ENCODE measurements at regions not wholly inside any gene's neighbourhood (a gene's known extent, or its start where the extent isn't known, plus 50 kb on each side); places are given as distances from the start of the nearest gene placed in this dataset.

- TF ChIP-seq CTCF (conservative IDR thresholded peaks at IDR 0.05) = no peak
- H3K79me2 ChIP-seq (ENCODE audit: insufficient read depth, low read length) = no peaks in the 10 kb centered on the region
- H3K79me1 ChIP-seq (ENCODE audit: insufficient read depth, low read depth, low read length, poor library complexity, severe bottlenecking) = no peaks in the 10 kb centered on the region
- Mint-ChIP-seq H3K4me1 (peaks cover 8 to 12% of the 10 kb centered on the region in 2 experiments; a peak in 3 of 4 replicates), H3K36me3 (ENCODE audit: insufficient read depth in 1 of 3, low read depth in 3 of 3) (no peaks in the 10 kb centered on the region), H3K27me3 (ENCODE audit: low read depth) (peaks cover 29% of the 10 kb centered on the region), H3K9me3 (no peaks in the 10 kb centered on the region), H3K27ac (no peak overlapping the region), H3K4me3 (no peak overlapping the region)
- no peak overlapping the region for H2BK15ac ChIP-seq (ENCODE audit: low read depth, low read length)
- H3K9ac ChIP-seq (ENCODE audit: extremely low read depth, insufficient read length, low read length) = no peak overlapping the region
- no peaks in the 10 kb centered on the region for H4K20me1 ChIP-seq (ENCODE audit: control insufficient read depth, insufficient read depth, insufficient read length)
- H2BK20ac ChIP-seq (ENCODE audit: low read depth, low read length, poor library complexity, severe bottlenecking) = no peak overlapping the region
- no peak overlapping the region for H3K56ac ChIP-seq (ENCODE audit: insufficient read length, low read depth, low read length)
- H4K91ac ChIP-seq (ENCODE audit: insufficient read length, low read depth, low read length) = no peak overlapping the region
- H3K23me2 ChIP-seq (ENCODE audit: insufficient read length, low read depth, low read length, poor library complexity, severe bottlenecking) = no peaks in the 10 kb centered on the region
- no peak overlapping the region for H2AFZ ChIP-seq (ENCODE audit: low read length)
- no peak overlapping the region for H3K14ac ChIP-seq (ENCODE audit: insufficient read depth, low read length)
- H3K23ac ChIP-seq (ENCODE audit: insufficient read length, low read depth, low read length) = no peak overlapping the region
- no peaks in the 10 kb centered on the region for H3K9me3 ChIP-seq (ENCODE audit: control insufficient read depth, low read depth, low read length)
- no CpG with 5 or more reads among the region's 3 CpGs for WGBS (ENCODE audit: extremely low coverage, insufficient read length, low lambda C conversion rate)
- H3K27ac ChIP-seq (ENCODE audit: insufficient read length, low read depth, low read length) = no peak overlapping the region
- H3K4me1 ChIP-seq (ENCODE audit: insufficient read depth, low read length) = no peaks in the 10 kb centered on the region
- DNase-seq = no peak
- no peak overlapping the region for H3T11ph ChIP-seq (ENCODE audit: low read length)
- H2AK5ac ChIP-seq (ENCODE audit: insufficient read length, low read length) = no peak overlapping the region
- no peaks in the 10 kb centered on the region for H3K27me3 ChIP-seq (ENCODE audit: insufficient read depth, low read length)
- H4K5ac ChIP-seq (ENCODE audit: insufficient read length, low read depth, low read length) = no peak overlapping the region
- H2BK5ac ChIP-seq (ENCODE audit: insufficient read length, low read length) = no peak overlapping the region
- no peak overlapping the region for H3K4ac ChIP-seq (ENCODE audit: low read depth, low read length)
- H3K4me2 ChIP-seq (ENCODE audit: insufficient read depth, insufficient read length, low read length) = no peak overlapping the region
- no peak overlapping the region for H2BK12ac ChIP-seq (ENCODE audit: insufficient read length, low read depth, low read length)
- no peak overlapping the region for H3K18ac ChIP-seq (ENCODE audit: insufficient read length, low read depth, low read length)
- H4K8ac ChIP-seq (replicated peaks; ENCODE audit: insufficient read length, low read depth, low read length) = no peak overlapping the region
- H2BK120ac ChIP-seq (ENCODE audit: low read depth, low read length, poor library complexity, severe bottlenecking) = no peak overlapping the region
Measured at GRCh38 chr9:36746415-36746814, 173.7 kb downstream of the MELK start.

All from H9 (cell line).